GM18526 (cell line): ENCODE measurements at regions not wholly inside any gene's neighbourhood (a gene's known extent, or its start where the extent isn't known, plus 50 kb on each side); places are given as distances from the start of the nearest gene placed in this dataset.

ENCODE experiments used
- POLR2A ChIP-seq: IDR thresholded peaks from 3 replicates; pipeline ENCODE4 v1.6.1; 2011; ENCODE audit not compliant: insufficient read length; ENCODE audit errors: extremely low read depth

DNA sequence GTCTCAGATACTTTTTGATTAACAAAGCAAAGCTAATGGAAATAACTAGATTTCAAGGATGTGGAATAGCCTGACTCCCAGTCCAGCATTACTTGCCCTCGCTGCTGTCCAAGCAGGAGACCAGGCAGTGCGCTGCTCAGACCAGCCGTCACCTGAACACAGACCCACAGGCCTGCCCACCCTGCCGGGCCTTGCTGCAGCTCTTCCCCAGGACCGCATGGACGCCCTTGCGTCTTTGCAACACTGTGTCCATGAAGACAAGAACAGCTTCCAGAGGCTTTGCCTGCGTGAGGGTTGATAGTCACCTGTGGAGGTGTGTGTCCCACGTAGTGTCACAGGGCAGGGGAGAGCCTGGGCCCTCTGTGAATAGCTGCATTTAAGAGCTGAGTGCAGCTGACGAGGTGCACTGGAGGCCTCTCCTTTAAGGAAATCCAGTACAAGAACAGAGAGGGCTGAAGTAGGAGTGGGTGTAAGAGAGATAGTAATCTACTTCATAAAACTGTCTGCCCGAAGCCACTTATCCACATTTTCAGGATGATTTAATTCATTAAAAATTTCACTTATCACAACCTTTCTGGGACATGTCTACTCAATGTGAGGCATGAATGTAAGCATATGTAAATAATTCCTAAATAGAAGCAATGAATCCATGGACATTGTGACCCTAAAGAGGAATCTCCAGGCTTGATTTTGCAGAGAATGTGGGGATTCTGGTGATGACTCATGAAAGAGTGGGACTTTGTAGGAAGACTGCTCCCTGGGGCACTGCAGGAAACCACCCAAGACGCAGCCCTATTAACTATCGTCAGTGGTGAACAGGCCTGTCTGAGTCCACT, 176.2 kb upstream of the RAB4A start:
- TF ChIP-seq POLR2A = no peak

DNA sequence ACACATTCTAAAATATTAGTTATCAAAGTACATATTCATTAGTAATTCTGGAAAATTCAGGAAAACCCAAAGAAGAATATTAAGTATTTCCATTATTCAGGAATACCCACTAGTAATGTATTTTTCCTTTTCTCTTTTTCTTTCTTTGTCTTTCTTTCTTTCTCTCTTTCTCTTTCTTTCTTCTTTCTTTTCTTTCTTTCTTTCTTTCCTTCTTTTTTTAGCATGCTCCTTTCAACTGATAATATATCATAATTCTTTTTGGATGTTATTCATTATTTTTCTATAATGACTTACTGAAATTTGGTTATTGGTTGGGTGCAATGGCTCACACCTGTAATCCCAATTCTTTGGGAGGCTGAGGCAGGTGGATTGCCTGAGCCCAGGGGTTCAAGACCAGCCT, 175.6 kb upstream of the RAB4A start:
- no peak for TF ChIP-seq POLR2A

DNA sequence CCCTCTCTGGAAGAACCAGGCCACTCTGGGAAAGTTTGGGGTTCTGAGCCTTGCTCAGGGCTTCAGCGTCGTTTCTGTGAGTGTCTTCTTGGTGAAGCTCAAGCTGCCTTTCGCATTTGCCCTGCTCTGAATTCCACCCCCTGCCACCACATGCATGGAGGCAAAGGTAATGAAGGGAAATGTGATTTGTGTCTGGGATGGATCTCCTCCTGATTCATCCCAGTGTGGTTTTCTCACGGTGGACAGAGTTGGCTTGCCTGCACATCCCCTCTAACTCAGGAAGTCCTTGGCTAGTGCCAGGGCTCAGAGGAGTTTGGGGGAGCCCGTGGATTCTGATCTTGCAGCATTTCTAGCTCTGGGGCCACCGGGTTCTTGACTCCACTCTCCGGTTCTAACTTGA, 173.6 kb upstream of the RAB4A start:
- no peak for TF ChIP-seq POLR2A

DNA sequence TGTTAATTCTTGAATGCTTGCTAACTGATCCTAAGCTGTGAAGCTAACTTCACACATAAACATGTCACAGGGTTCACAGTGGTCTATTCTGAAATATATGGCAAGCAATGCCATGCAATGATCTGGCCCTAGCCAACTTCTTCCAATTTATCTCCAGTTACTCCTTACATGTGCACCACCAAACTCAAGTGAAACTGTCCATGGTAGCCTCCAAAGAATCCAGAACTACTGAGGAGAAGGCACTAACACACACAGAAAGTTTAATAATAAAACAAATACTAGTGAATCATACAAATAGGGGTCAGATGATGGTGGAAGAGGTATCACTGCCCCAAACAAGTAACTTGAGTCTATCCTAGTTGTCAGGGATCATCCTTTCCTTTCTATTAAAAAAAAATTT, 172.6 kb upstream of the RAB4A start:
- no peak for TF ChIP-seq POLR2A

DNA sequence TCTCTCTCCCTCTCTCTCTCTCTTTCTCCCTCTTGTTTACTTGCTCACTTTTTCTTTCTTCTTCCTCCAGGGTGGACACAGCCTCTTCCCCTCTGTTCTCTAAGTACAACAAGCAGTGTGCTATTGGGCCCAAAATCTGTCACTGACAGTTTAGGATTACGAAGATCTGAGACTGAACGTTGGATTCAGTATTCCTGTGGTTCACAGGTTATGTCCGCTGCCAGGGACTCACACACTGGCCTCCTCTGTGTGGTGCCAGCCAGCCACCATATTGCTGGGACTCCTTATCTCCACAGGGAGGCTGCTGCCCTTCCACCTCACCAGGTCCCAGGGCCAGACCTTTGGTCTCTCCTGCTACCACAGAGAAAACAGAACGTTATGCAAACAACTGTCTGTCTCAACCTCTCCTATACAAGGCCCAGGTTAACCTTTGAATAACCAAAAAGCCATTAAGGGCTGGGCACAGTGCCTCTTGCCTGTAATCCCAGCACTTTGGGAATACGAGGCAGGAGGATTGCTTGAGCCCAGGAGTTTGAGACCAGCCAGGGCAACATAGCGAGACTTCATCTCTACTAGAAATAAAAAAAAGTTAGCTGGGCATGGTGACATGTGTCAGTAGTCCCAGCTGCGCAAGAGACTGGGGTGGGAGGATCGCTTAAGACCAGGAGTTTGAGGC, 171.9 kb upstream of the RAB4A start:
- no peak for TF ChIP-seq POLR2A

DNA sequence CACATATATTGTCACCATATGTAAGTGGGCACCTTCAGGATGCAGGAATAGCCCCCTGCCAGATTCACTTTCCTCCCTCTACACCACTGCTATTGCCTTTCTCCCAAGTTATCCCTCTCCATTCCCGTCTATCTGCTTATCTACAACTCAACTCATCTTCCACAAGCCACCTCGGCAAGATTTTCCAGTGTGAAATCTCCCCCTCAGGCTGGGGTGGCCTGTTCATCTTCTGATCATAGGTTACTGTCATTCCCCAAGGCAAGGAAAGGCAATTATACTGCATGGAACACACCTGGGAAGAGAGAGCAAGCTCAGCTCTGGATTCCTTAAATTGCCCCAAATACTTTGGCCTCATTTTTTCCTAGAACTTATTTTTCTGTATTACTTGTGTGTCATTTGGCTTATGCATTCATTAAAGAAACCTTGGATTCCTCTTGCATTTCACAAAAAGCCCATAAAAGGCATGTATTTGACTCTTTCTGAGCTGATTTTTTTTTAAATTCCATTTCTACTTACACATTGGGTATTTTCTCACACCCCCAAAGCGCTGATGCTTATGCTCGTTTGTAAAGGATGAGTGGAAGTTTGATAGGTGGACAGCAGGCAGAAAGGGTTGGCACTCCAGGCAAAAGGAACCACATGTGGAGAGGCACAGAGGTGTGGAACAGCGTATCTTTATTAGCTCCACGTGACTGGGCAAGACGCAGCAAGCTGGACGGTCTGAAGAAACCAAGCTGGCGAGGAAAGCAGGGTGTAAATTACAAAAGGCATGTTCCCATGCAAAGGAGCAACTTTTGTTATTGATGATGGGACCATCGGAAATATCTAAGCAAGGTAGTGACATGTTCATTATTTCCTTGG, 169.7 kb upstream of the RAB4A start:
- TF ChIP-seq POLR2A = no peak

DNA sequence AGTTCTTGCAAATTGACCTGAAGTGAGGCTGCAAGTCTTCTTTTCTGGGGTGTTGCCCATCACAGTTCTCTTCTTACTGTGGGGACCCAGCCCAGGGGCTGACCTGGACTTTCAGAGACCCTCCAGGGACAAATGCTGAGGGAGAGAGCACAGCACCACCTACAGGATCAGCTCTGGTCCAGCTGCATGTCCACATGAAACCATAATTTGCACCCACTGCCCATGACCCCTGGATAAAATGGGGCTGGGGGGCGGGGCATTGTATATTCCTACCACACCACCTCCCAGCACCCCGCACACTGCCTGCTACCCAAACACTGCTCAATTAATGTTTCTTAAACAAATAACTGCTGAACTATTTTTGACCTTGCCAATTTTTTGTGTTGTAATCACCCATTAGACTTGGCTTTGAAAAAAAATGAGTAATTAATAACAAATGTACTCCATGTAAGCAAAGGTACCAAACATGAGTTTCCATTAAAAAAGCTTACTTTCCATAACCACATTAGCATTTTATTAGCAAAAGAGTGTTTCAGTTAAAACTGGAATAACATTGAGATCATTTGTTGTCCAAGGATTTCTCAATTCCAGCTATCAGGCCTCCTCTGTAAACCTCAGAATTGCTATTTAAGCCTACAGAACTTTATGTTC, 168.0 kb upstream of the RAB4A start:
- TF ChIP-seq POLR2A = no peak

DNA sequence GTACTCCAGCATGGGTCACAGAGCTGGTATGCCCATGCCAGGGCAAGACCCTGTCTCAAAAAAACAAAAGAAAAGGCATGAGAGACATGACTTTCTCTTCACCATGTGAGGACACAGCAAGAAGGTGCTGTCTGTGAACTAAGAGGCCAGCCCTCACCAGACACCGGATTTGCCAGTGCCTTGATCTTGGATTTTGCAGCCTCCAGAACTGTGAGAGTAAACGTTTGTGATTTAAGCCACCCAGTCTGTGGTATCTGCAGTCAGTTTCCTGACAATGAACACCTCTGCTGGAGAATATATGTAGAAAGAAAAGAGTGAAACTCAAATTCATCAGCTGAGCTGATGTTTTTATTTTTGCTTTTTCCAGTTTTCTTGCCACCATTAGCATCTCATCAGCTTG, 166.3 kb upstream of the RAB4A start:
- no peak for TF ChIP-seq POLR2A

DNA sequence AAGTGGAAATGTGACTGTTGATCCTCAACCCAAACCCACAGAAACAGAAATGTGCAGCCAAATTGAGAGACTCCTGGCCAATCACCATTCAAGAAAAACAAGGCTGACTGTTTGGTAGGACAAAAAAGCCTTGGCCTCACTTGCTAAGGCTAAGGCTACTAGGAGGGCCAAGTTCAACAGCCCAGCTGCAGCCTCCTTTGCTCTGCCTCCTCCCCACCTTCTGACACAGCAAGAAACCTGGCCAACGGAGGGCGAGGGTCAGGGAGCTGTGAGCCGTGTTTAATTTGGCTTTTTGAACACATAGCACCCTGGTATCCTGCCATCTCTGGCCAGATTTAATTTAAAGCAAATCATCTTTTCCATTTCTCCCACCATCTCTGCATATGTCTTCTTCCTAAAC, 165.8 kb upstream of the RAB4A start:
- no peak for TF ChIP-seq POLR2A

DNA sequence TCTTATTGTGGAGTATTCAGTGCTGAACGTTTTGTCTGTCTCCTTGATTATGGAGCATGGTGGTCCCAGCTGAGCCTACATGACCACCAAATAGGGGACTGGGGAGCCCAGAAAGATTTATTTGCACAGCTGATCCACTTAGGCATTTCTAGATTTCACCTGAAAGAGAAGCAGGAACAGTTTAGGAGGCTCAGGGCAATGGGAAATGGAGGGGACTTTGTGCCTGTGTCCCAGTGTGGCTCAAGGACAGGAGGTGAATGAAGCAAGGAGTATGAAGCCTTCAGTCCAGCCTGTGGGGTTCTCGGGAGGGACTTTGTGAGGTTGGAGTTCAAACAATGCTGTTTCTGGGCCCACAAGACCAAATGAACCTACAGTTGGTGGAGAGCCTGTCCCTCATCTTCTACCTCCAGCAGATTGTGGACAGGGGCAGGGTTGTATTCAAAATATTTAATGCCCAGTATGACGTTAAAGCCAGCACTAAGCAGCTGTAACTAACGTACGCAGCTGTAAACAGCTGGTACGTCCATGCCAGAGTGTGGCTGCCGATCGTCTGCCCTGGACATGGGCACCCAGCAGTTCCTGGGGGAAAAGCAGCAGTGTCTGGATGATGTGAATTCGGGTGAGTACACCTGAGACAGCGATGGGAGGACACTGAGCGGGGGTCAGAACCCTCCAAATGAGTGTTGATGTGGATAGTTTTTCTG, 164.9 kb upstream of the RAB4A start:
- no peak for TF ChIP-seq POLR2A

DNA sequence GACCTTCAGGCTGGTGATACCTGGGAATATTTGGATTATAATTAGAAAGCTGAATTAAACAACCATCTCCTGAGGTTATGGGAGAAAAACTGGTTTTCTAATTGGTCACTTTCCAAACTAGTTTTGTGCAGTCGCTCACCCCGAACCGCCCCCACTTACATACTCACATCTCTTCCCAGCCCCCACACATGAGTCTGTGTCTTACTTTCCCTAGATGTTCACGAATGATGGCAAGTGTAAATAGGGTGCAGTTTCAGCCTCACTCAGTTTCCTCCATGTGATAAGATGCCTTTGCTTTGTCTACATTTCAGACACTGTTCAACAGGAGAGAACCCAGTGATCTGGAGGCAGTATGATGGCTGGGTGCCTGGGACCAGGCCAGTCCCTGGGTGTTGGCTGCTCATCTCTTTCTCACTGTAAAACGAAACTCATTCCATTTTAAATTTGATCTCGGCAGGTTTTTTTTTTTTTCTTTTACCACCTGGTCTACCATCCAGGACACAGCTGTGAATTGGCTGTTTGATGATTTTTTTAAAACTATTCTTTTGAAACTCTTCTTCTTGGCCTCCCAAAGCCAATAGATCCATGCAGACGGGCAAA, 164.3 kb upstream of the RAB4A start:
- TF ChIP-seq POLR2A = no peak

DNA sequence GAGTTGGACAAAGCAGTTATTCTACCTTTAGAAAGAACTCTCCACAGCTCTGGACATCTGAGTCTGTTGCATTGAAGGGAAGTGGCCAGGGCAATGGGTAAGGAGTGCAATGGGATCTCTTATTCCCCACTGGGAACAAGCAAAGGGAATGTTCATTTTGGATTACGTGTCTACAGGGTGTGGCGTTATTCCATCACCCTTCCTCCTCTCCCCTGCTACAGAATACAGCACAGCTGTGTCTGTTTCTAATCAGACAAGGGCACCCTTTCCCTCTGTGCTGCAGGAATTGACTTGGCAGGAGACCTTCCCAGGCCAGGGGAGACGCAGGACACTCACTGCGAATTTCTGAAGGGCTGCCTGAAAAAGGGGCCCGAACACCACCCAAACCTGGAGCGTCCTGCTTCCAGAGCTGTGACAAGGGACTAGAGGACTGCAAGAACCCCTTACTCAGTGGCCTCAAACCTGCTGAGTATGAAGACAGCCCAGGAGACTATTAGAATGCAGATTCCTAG, 163.6 kb upstream of the RAB4A start:
- no peak for TF ChIP-seq POLR2A

DNA sequence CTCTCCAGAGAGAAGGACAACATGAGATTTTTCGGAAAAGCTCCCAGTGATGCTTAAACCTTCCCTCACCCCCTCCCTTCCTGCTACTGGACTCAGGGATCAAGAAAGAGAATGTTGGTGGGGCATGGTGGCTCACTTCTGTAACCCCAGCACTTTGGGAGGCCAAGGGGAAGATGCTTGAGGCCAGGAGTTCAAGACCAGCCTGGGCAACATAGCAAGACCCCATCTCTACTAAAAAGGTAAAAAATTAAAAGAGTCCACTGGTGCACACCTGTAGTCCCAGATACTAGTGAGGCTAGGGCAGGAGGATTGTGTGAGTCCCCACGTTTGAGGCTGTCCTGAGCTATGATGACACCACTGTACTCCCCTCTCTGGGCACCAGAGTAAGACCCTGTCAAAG, 162.9 kb upstream of the RAB4A start:
- TF ChIP-seq POLR2A = no peak

DNA sequence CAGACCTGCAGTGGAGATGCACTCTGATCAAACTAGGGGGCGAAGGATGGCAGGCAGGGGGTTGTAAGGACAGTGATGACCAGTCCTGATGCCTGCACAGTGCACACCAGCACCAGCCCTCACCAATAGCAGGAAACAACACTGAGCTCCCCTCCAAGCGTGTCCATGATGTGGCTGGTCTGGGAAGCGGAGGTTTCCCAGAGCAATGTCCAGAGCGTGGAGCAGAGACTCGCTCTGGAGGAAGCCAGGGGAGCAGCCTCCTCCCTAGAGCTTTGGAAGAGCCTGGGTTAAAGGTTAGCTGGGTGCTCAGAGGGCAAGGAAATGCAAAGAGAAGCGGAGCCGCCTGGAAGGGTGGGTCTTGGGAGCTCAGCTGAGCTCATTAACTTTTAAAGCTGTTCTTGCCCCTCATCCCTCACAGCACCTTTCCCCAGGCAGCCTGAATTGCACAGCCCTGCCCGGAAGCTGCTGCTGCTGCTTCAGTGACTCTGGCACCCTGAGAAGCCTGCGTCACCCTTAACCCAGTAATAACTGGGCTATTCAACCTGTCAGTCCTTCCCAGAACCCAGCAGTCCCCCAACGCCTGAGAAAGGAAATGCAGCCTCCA, 162.2 kb upstream of the RAB4A start:
- TF ChIP-seq POLR2A = no peak
